GM12878 (cell line): ENCODE measurements at regions not wholly inside any gene's neighbourhood (a gene's known extent, or its start where the extent isn't known, plus 50 kb on each side); places are given as distances from the start of the nearest gene placed in this dataset.

Experiments
- ATAC-seq: fragments of 200-7000 bp; cut with Tn5 transposase; 3 replicates; pipeline ENCODE4 v1.9.1; 2020; ENCODE audit warnings: mild to moderate bottlenecking, moderate library complexity
- BruUV-seq: library from RNA; stranded (reverse); fragments of 400-500 nt; replicated peaks from 2 replicates; lab custom pipeline; 2021; lab: Mats Ljungman, UMichigan
- CTCF ChIA-PET: fragments of 300-600 bp; sonication (Branson Sonifier 250); formaldehyde crosslinking; extraction: SDS; loops from one replicate; lab custom pipeline; 2021; ENCODE audit warnings: inconsistent platforms; lab: Yijun Ruan, JAX
- POLR2A ChIA-PET: fragments of 350-600 bp; formaldehyde crosslinking; extraction: SDS; loops from one replicate; lab custom pipeline; 2021; ENCODE audit warnings: inconsistent platforms; lab: Charles Lee
- RAD21 ChIA-PET: fragments of 300-600 bp; sonication (Branson Sonifier 250); formaldehyde crosslinking; loops from one replicate; lab custom pipeline; 2023; ENCODE audit warnings: antibody characterized with exemption; ENCODE audit not compliant: unreplicated experiment; lab: Charles Lee
- SMC1A ChIA-PET: fragments of 300-600 bp; sonication (Branson Sonifier 250); formaldehyde crosslinking; loops from one replicate; lab custom pipeline; 2023; ENCODE audit not compliant: unreplicated experiment, uncharacterized antibody; lab: Charles Lee
- DNase-seq: peaks from one replicate; pipeline ENCODE4 v3.0.0-alpha.2; 2011; ENCODE audit warnings: low read depth, low spot score
- FAIRE-seq: peaks from 3 replicates; lab custom pipeline; 2011; peaks lifted over from hg19 to GRCh38; lab: Jason Lieb, UNC
- H2AFZ ChIP-seq: 2 replicates; pipeline ENCODE4 v1.6.0; 2011; ENCODE audit warnings: low read depth, low read length, control low read depth; ENCODE audit not compliant: control insufficient read depth
- H3K27ac ChIP-seq: 2 replicates; pipeline ENCODE4 v1.5.1; 2011; ENCODE audit warnings: control low read depth; ENCODE audit not compliant: control insufficient read depth, insufficient read depth
- H3K27me3 ChIP-seq, 2 experiments: replicated peaks in 1 of 2; 2 replicates each; pipeline versions ENCODE4 v1.6.0 to v1.6.1; 2011; ENCODE audit warnings: low read length in 1 of 2; ENCODE audit not compliant: control insufficient read depth in 2 of 2, insufficient read depth in 2 of 2
- H3K36me3 ChIP-seq, 2 experiments: 2 replicates each; pipeline ENCODE4 v1.5.1; 2011; ENCODE audit warnings: low read length in 1 of 2; ENCODE audit not compliant: control insufficient read depth in 2 of 2, insufficient read depth in 2 of 2
- H3K4me1 ChIP-seq: 2 replicates; pipeline ENCODE4 v1.6.1; 2011; ENCODE audit warnings: mild to moderate bottlenecking, low read length, moderate library complexity, mixed read lengths; ENCODE audit not compliant: control insufficient read depth, insufficient read depth
- H3K4me2 ChIP-seq: 2 replicates; pipeline ENCODE4 v1.6.0; 2011; ENCODE audit warnings: control low read depth; ENCODE audit not compliant: control insufficient read depth, insufficient read depth
- H3K4me3 ChIP-seq: fragments of 200-600 bp; sonication (generic); 2 replicates; pipeline ENCODE4 v1.5.1; 2016
- H3K79me2 ChIP-seq: 2 replicates; pipeline ENCODE4 v1.6.0; 2011; ENCODE audit warnings: low read length; ENCODE audit not compliant: control insufficient read depth, insufficient read depth
- H3K9ac ChIP-seq: 2 replicates; pipeline ENCODE4 v1.8.0; 2011; ENCODE audit warnings: low read length, control low read depth, mixed read lengths; ENCODE audit not compliant: control insufficient read depth, insufficient read depth
- H3K9me3 ChIP-seq: replicated peaks from 3 replicates; pipeline ENCODE4 v1.5.1; 2011; ENCODE audit warnings: mild to moderate bottlenecking, low read length; ENCODE audit not compliant: control insufficient read depth, insufficient read depth
- H4K20me1 ChIP-seq: 2 replicates; pipeline ENCODE4 v1.6.0; 2011; ENCODE audit not compliant: control insufficient read depth, insufficient read depth
- CREB1 ChIP-seq: IDR thresholded peaks from 2 replicates; pipeline ENCODE4 v1.6.1; 2012; ENCODE audit warnings: low read depth, mild to moderate bottlenecking, inconsistent platforms
- E4F1 ChIP-seq: fragments of 450-650 bp; IDR thresholded peaks from 2 replicates; pipeline ENCODE4 v1.6.1; 2018; ENCODE audit warnings: borderline replicate concordance, mild to moderate bottlenecking; ENCODE audit not compliant: partially characterized antibody
- FOXK2 ChIP-seq: fragments of 450-650 bp; IDR thresholded peaks from 2 replicates; pipeline ENCODE4 v1.6.1; 2017; ENCODE audit warnings: mild to moderate bottlenecking, moderate library complexity
- PAX5 ChIP-seq: IDR thresholded peaks from 2 replicates; pipeline ENCODE4 v1.6.1; 2011; ENCODE audit warnings: low read depth, low read length, borderline replicate concordance
- SPI1 ChIP-seq: IDR thresholded peaks from 2 replicates; pipeline ENCODE4 v1.6.1; 2011; ENCODE audit warnings: low read depth, mild to moderate bottlenecking, low read length, moderate library complexity, borderline replicate concordance; ENCODE audit not compliant: insufficient read depth
- SREBF2 ChIP-seq: IDR thresholded peaks from 2 replicates; pipeline ENCODE4 v1.6.1; 2012; ENCODE audit warnings: mild to moderate bottlenecking, low read length
- ZBTB4 ChIP-seq: fragments of 450-650 bp; formaldehyde crosslinking; IDR thresholded peaks from 2 replicates; pipeline ENCODE4 v1.4.0; 2022; ENCODE audit warnings: mild to moderate bottlenecking, moderate library complexity
- WGBS: methylation state at CpG from one replicate; pipeline ENCODE4 v1.1.6; 2016; ENCODE audit warnings: low lambda C conversion rate; ENCODE audit not compliant: insufficient replicate concordance, insufficient coverage; ENCODE audit errors: missing lambda C conversion rate; 5-methylcytosine and 5-hydroxymethylcytosine counted together
- in situ Hi-C: fragments of 300-500 bp; cut with MboI; formaldehyde crosslinking; loops from 9 replicates; pipeline ENCODE4 v1.14.3; 2018; ENCODE audit warnings: mixed read lengths
- intact Hi-C: fragments of 100-400 bp; cut with micrococcal nuclease; formaldehyde crosslinking; loops from one replicate; pipeline ENCODE4 v1.14.2; 2022; ENCODE audit not compliant: unreplicated experiment
- TF ChIP-seq, protein P1 (sequence below): fragments of 450-650 bp; IDR thresholded peaks from 2 replicates; pipeline ENCODE4 v1.6.1; 2017; ENCODE audit warnings: antibody characterized with exemption, mild to moderate bottlenecking, moderate library complexity
- TF ChIP-seq, protein P2 (sequence below): IDR thresholded peaks from 2 replicates; pipeline ENCODE4 v1.6.1; 2011; ENCODE audit warnings: borderline replicate concordance, low read depth, mild to moderate bottlenecking, moderate library complexity, mixed read lengths, low read length; ENCODE audit not compliant: insufficient read depth; ENCODE audit errors: extremely low read length
- TF ChIP-seq, protein P3 (sequence below): IDR thresholded peaks from 2 replicates; pipeline ENCODE4 v1.6.1; 2011; ENCODE audit warnings: borderline replicate concordance, low read depth, mild to moderate bottlenecking, moderate library complexity, low read length; ENCODE audit not compliant: insufficient read depth, poor library complexity, severe bottlenecking

DNA sequence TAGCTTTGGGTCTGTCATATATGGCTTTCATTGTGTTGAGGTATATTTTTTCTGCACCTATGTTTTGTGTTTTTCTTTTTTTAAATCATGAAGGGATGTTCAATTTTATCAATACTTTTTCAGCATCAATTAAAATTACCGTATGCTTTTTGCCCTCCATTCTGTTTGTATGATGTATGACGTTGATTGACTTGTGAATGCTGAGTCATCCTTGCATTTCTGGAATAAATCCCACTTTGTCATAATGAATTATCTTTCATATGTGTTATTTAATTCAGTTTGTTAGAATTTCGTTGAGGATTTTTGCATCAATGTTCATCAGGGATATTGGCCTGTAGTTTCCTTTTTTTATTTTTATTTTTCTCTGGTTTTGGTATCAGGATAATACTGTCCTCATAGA lies 790.9 kb downstream of the TMEM182 start:
- no peak for TF ChIP-seq FOXK2
- TF ChIP-seq, protein P1, sequence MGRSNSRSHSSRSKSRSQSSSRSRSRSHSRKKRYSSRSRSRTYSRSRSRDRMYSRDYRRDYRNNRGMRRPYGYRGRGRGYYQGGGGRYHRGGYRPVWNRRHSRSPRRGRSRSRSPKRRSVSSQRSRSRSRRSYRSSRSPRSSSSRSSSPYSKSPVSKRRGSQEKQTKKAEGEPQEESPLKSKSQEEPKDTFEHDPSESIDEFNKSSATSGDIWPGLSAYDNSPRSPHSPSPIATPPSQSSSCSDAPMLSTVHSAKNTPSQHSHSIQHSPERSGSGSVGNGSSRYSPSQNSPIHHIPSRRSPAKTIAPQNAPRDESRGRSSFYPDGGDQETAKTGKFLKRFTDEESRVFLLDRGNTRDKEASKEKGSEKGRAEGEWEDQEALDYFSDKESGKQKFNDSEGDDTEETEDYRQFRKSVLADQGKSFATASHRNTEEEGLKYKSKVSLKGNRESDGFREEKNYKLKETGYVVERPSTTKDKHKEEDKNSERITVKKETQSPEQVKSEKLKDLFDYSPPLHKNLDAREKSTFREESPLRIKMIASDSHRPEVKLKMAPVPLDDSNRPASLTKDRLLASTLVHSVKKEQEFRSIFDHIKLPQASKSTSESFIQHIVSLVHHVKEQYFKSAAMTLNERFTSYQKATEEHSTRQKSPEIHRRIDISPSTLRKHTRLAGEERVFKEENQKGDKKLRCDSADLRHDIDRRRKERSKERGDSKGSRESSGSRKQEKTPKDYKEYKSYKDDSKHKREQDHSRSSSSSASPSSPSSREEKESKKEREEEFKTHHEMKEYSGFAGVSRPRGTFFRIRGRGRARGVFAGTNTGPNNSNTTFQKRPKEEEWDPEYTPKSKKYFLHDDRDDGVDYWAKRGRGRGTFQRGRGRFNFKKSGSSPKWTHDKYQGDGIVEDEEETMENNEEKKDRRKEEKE: no peak
- TF ChIP-seq SPI1: no peak
- TF ChIP-seq, protein P2, sequence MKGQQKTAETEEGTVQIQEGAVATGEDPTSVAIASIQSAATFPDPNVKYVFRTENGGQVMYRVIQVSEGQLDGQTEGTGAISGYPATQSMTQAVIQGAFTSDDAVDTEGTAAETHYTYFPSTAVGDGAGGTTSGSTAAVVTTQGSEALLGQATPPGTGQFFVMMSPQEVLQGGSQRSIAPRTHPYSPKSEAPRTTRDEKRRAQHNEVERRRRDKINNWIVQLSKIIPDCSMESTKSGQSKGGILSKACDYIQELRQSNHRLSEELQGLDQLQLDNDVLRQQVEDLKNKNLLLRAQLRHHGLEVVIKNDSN: no peak
- TF ChIP-seq PAX5: no peak
- TF ChIP-seq E4F1: no peak
- TF ChIP-seq, protein P3, sequence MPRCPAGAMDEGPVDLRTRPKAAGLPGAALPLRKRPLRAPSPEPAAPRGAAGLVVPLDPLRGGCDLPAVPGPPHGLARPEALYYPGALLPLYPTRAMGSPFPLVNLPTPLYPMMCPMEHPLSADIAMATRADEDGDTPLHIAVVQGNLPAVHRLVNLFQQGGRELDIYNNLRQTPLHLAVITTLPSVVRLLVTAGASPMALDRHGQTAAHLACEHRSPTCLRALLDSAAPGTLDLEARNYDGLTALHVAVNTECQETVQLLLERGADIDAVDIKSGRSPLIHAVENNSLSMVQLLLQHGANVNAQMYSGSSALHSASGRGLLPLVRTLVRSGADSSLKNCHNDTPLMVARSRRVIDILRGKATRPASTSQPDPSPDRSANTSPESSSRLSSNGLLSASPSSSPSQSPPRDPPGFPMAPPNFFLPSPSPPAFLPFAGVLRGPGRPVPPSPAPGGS: no peak
- no peak for TF ChIP-seq ZBTB4
- TF ChIP-seq SREBF2: no peak
- no peak for TF ChIP-seq CREB1
- intact Hi-C loops: no loop called here
- Histone ChIP-seq H2AFZ (no peak overlapping the region), H3K27me3 (no peaks in the 10 kb centered on the region), H3K27ac (no peak overlapping the region), H4K20me1 (no peaks in the 10 kb centered on the region), H3K4me3 (no peak overlapping the region), H3K36me3 (no peaks in the 10 kb centered on the region), H3K9me3 (no peaks in the 10 kb centered on the region), H3K4me2 (no peak overlapping the region), H3K4me1 (no peaks in the 10 kb centered on the region), H3K79me2 (no peaks in the 10 kb centered on the region), H3K9ac (no peak overlapping the region)
- POLR2A ChIA-PET: no interaction called here
- CTCF ChIA-PET: no interaction called here
- 7% methylated on average over 3 of the region's 3 CpGs for WGBS
- no peak for FAIRE-seq
- ATAC-seq: no peak
- in situ Hi-C loops: no loop called here
- no peak for DNase-seq
- no TSS peak for BruUV-seq
- SMC1A ChIA-PET: no interaction called here
- RAD21 ChIA-PET: no interaction called here
